Dedifferentiated amniotic fluid mesenchymal stem cell (primary cell): ENCODE measurements at regions not wholly inside any gene's neighbourhood (a gene's known extent, or its start where the extent isn't known, plus 50 kb on each side); places are given as distances from the start of the nearest gene placed in this dataset.

Experiments used
- DNase-seq: peaks from one replicate; pipeline ENCODE4 v3.0.0-alpha.2; 2016; ENCODE audit errors: extremely low spot score

GRCh38 chr3:152719264-152719663, 115.7 kb upstream of the P2RY1 start:
- DNase-seq = no peak

- no peak for DNase-seq
Measured at GRCh38 chr3:152720951-152721718, 113.8 kb upstream of the P2RY1 start.

DNA sequence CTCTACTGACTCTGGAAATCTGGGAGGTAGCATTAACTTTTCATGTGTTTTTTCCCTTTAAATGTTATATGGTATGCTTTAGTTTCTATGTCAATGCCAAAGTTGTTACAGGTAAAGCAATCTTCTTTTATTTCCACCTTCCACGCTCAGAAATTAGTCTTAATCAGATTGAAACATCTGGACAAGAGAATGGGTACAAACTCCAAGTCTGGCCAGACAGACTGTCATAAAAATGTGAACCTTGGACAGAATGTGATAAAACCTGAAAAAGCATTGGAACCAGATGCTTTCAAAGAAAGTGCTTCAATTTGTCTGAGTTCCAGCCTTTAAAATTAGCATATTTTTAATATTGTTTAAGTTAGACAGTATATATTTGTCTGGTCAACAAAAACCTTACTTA, 110.7 kb upstream of the P2RY1 start:
- no peak for DNase-seq

DNA sequence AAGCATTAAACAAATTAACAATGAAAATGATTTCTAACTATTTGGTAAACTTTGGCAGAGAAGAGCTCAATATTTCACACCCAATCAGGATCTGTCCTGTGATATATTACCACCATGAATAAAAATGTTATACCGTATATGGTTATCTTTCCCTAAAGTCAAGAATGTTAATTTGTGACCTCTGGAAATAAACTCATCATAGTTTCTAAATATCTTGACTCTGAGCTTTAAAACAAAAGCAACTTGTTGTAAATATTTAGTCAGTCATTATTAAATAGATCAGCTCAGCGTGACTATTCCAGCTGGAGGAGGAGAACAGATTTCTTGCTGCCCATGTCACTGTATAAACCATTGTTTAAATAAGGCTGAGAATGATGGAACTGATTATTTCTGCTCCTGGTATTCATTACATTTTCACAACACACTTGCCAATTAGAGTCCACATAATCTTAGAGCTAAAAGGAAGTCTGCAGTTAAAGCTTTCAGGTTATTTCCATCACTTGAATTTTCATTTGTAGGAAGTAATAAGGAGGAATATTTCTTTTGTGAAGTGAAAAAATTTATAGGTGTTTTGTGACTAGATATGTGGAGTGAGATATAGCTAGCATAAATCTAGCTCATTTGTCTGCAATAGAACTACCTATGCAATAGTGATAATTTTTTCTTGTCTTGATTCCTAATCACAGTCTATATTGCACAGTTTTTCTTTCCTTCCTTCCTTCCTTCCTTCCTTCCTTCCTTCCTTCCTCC, 106.5 kb upstream of the P2RY1 start:
- DNase-seq = no peak

- DNase-seq = no peak
Measured at GRCh38 chr3:152729906-152730305, 105.0 kb upstream of the P2RY1 start.

DNA sequence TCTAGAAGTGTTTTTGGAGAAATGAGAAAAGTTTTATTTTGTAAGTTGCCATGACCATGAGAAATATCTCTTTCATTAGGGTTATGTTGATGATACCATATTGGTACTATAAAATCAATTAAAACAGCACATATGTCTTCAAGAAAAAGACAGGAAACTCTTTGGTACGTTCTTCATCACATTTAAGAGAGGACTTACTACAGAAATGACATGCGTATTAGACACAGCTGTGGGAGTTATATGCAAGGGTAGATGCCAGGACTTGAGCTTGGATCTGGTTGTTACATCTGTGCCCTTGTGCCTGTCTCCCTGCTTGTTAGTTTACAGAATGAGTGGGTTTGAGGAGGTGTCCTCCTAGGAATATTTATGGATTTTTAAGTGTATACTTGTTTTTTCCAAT, 103.4 kb upstream of the P2RY1 start:
- no peak for DNase-seq

DNA sequence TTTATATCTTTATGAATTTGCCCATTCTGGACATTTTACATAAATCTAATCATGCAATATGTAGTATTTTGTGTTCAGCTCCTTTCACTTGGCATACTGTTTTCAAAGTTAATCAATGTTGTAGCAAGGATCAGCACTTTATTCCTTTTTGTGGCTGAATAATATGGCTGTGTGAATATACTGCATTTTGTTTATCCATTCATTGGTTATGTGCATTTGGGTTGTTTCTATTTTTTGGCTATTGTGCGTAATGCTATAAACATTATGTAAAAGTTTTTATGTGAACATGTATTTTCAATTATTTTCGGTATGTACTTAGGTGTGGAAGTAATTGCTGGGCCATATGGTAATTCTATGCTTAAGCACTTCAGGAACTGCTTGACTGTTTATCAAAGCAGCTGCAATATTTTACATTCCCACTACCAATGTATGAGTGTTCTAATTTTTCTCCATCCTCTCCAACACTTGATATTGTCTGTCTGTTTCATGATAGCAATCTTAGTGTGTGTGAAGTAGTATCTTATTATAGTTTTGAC, 101.3 kb upstream of the P2RY1 start:
- DNase-seq = no peak

GRCh38 chr3:152737021-152737908, 97.7 kb upstream of the P2RY1 start:
- DNase-seq = no peak

DNA sequence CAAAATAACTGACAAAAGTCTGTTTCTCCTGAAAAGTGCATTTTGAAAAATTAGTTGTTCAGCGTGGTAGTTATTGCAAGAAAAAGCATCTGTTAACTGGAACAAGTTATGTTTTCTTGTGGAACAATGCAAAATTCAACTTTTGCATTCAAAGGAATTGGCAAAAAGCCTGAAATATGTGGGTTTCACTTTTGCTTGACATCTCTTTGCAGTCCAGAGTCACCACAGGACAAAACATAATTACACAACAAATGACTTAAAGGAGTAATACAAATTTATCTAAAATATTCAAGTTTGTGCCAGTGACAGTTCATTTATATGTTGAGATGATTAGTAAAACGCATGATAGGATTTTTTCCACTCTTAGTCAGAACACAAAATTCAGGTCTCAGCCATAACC, 96.3 kb upstream of the P2RY1 start:
- DNase-seq = no peak

GRCh38 chr3:152742368-152743347, 92.3 kb upstream of the P2RY1 start:
- DNase-seq = no peak

DNA sequence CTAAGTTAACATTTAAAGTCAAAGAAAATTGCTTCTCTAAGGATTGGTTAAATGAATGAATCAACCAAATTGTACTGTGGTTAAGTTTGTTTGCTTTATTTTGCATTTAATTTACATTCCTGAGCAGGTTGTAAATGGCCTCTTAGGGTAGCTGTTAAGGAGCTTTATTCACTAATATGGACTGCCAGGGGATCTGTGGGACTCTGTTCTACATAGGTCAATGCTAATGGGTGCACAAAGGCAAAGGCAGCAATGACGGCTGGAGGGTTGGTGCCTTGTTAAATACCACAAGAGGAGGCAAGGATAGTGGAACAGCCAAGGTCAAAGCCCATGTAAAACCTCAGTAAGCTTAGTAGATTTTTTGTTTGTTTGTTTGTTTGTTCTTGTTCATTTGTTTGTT, 89.3 kb upstream of the P2RY1 start:
- no peak for DNase-seq

- DNase-seq = no peak
Measured at GRCh38 chr3:152754303-152754702, 80.6 kb upstream of the P2RY1 start.

GRCh38 chr3:152756807-152757206, 78.1 kb upstream of the P2RY1 start:
- no peak for DNase-seq

GRCh38 chr3:152760024-152760563, 74.8 kb upstream of the P2RY1 start:
- no peak for DNase-seq

GRCh38 chr3:152760591-152760990, 74.3 kb upstream of the P2RY1 start:
- DNase-seq = no peak

DNA sequence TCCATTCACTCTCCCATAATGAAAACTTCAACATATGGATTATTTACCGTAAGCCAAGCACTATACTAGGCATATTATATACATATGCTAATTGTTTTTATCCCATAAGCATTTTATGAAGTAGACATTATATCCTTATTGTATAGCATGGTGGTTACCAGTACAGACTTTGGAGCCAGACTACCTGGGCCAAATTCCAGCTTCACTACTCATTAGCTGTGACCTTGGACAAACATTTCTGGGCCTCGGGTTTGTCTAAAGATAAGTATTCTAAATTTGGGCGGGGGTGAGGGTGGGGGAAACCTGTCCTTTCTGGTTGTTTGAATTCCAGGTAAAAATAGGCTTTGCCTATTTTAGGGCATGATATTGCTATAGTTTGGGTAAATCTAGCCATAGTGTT, 66.5 kb upstream of the P2RY1 start:
- DNase-seq = no peak

GRCh38 chr3:152769523-152769922, 65.4 kb upstream of the P2RY1 start:
- no peak for DNase-seq

DNA sequence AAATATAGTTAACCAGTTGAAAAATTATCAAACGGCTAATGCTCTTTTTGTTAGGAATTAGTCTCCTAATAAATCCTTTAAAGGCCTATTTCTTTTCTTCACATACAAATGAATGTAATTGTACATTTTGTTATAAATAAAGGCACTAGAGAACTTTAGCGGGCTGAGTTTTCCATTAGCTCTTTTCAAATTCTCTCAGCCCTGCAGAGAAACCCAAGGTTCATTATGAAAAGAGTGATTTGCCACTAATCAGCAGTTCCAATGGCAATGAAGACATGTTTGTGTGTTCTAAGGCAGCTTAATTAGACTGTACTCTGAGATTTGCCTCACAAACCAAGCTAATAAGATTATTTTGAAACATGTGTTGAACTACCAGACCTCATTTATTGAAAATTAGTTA, 64.6 kb upstream of the P2RY1 start:
- no peak for DNase-seq

DNA sequence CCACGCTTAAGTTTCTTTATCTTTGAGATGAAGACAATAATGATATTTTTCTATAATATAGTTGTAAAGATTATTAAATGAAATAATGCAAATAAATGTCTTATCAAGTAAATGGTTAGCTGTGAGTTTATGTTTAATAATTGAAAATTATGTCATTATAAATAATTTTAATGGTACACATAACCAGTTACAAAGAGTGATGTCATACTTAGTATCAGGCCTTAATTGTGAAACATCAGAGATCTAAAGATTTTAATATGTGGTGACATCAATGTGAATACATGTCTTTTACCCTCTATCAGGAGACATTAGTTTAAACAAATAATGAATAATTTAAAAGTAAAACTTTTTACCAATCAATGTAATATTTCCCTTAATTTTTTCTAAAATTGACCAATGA, 63.8 kb upstream of the P2RY1 start:
- no peak for DNase-seq

DNA sequence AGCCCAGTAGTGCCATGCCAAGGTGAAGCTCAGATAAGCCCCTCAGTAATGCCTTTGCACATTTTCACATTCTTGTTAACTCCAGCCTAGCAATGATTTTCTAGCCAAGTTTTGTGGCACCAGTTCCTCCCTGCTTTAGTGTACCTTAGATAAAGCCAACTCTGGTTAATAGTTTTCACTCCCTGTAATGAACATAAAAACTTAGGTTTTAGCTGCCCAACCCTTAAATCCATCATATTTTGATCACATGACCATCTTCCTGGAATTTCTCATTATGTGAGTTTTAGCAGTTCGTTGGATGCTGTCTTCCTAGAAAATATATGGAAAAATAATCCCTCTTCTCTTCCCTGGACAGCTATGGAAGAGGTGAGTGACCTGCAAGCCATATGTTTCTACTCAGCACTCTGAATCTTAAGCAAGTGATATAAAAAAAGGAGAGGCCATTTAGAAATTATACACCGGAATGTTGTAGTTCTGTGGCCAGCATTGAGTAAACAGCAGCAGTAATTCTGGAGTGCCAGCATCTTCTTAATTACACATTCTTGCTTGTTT, 62.2 kb upstream of the P2RY1 start:
- no peak for DNase-seq
